GM18951 (cell line): ENCODE measurements at regions not wholly inside any gene's neighbourhood (a gene's known extent, or its start where the extent isn't known, plus 50 kb on each side); places are given as distances from the start of the nearest gene placed in this dataset.

Experiments used
- POLR2A ChIP-seq: IDR thresholded peaks from 4 replicates; pipeline ENCODE4 v1.6.1; 2011; ENCODE audit warnings: mild to moderate bottlenecking; ENCODE audit not compliant: insufficient read length, insufficient read depth; ENCODE audit errors: extremely low read depth
- in situ Hi-C: fragments of 300-500 bp; cut with MboI; formaldehyde crosslinking; loops from one replicate; pipeline ENCODE4 v1.12.0; 2022; ENCODE audit warnings: low sequenced_read_pairs, mixed read lengths, inconsistent platforms; ENCODE audit not compliant: unreplicated experiment

DNA sequence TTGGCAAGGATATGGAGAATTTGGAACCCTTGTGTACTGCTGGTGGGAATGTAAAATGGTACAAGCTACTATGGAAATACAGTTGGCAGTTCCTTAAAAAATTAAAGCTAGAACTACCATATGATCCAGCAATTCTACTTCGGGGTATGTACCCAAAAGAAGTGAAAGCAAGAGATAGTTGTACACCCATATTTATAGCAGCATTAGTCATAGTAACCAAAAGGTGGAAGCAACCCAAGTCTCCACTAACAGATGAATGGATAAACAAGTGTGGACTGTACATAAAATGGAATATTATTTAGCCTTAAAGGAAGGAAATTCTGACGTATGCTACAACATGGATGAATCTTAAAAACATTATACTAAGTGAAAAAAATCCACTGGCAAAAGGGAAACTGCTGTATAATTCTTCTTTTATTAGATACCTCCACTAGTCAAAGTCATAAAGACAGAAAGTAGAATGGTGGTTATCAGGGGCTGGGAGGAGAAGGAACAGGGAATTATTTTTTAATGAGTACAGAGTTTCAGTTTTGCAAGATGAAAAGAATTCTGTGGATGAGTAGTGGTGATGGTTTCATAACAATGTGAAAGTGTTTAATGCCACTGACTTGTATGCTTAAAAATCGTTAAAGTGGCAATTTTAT, 141.6 kb downstream of the RXFP2 start:
- no peak for TF ChIP-seq POLR2A
- in situ Hi-C loops: no loop called here

DNA sequence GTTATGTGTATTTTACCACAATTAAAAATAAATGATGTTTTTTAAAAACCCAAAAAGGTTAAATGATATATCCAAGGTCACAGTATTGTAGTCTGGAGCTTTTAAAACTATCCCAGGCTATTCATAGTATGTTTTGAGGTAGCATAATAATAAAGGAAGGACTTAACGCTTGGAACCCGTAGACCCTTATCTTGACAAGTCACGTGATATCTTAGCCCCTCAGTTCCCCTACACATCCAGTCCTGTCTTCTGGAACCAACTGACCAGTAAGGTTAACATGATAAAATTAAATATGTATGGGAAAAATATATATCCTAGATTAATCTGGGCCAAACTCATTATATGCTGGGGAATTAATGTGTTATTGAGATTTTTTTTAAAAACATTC, 142.2 kb downstream of the RXFP2 start:
- TF ChIP-seq POLR2A: no peak
- in situ Hi-C loops: no loop called here

DNA sequence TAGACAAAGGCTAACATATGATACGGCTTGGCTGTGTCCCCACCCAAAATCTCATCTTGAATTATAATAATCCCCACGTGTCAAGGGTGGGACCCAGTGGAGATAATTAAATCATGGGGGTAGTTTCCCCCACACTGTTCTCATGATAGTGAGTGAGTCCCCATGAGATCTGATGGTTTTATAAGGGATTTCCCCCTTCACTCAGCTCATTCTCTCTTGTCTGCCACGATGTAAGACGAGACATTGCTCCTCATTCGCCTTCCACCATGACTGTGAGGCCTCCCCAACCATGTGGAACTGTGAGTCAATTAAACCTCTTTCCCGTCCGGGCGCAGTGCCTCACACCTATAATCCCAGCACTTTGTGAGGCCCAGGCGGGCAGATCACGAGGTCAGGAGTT, 143.5 kb downstream of the RXFP2 start:
- in situ Hi-C loops: no loop called here
- no peak for TF ChIP-seq POLR2A

DNA sequence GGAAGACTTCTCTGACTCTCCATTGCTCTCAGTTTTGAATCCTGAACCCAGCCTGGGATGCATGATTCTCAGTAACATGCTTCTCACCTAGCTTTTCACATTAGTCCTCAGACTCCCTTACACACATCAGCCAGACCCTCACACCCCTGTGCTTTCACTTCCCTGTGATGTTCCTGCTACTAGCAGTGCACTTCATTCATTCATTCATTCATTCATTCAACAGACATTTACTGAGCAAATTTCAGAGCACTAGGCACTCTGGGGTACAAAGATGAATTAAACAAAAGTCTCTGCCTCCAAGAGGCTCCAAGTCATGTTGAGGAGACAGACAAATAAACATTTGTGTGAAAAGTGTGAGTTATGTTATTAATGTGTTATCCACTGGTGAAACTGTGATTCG, 145.2 kb downstream of the RXFP2 start:
- no peak for TF ChIP-seq POLR2A
- in situ Hi-C loops: no loop called here

DNA sequence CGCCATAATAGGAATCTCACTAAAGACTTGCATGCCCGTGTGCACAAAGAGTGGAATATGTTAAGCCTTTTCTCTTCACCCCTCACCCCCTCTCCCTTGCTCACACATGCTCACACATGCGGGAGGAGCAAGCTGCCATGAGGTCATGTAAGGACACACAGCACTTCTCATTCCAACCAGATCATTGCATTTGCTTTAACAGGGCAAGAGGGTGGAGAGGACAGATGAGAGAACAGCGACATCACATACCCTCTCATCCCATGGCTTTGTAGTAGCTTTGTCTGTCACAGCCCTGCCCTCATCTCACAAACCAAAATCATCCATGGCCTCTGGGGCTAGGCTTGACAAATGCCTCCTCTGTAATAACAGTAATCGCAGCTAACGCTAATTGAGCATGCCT, 145.6 kb upstream of the FRY start:
- in situ Hi-C loops: no loop called here

DNA sequence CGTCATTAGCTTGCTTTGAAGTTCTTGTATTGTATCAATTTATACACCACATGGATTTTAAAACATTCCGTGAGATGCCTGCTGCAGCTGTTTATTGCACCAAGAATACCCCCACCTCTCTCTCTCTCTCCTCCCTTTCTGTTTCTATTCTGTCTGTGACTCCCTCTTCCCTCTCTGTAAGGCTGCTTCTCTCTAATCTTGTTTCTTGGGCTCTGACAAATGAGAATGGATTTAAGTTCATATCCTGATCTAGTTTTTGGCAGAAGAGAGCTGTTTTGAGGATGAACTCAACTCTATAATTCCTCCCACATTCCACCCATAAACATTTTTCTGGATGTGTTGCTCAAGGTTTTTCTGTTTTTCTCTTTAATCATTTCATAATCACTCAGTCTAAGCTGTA, 144.3 kb upstream of the FRY start:
- in situ Hi-C loops: no loop called here
- TF ChIP-seq POLR2A: no peak

More for the DNA sequence above, 145.6 kb upstream of the FRY start:
- no peak for TF ChIP-seq POLR2A

DNA sequence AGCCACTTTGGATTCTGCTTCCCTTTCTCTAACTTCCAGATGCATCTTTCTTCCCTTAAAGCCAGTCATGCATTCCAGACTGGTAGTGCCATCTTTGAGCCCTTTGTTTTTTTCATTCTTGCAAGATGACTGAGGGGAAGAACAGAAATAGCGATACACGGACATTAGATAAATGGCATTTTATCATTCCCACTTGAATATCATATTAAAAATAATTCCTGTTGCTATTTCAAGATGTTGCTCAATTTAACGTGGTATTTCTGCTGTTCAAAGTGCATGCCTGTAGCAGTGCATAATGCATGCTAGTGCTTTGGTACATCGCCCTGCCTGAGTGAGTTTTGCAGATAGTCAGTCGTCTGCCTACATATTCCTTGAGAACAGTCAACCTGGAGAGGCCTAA, 140.6 kb upstream of the FRY start:
- in situ Hi-C loops: no loop called here
- TF ChIP-seq POLR2A: no peak

DNA sequence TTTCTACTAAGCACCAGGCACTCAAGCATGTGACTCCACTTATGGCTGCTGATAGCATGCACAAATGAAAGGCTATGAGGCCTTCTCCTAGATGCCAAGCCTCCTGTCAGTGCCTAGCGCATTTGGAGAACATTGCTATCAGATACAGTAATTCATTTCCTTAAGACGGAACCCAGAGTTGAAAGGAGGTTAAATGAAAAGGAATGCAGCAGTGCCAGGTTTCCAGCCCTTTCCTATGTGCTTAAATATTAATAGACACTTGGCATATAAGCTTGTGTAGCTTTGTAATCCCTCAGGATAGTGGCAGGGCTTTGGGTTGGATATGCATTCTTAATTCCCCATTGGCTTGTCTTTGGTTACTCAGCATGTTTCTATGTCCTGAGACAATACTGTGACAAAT, 140.1 kb upstream of the FRY start:
- in situ Hi-C loops: no loop called here
- TF ChIP-seq POLR2A: no peak

DNA sequence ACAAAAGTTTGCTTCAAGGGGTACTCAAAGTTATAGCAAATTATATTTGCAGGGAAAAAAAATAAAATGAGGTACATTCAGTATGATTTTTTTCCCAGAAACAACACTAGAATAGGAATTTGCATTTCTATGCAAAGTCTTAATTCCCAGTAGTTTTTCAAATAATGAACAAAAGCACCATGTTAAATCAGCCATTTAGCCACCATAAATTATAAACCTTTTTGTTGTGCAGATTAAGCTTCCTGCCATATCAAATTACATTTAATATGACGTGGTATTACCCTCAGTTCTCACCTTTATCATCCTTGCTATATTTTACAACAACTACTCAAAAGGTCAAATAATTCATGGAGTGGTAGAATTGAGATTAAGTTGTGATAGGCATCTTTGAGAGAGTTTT, 136.6 kb upstream of the FRY start:
- in situ Hi-C loops: no loop called here
- TF ChIP-seq POLR2A: no peak

DNA sequence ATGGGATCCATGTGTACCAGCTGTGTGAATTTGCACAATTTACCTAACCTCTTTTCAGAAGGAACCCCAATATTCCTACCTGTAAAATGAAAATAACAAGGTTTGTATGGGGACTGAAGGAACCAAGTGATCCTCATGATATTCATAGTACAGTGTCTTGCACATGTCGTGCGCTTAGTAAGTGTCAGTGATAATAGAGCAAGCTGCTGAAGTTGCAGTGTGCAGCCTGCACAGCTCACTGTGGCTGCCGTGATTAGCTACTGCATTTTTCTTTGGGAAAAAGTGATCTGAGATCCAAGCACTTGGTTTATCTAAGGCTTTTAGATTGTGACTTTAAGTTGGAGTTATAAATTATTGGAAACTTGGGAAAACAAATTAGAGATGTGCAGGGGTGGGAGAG, 135.9 kb upstream of the FRY start:
- no peak for TF ChIP-seq POLR2A
- in situ Hi-C loops: no loop called here

DNA sequence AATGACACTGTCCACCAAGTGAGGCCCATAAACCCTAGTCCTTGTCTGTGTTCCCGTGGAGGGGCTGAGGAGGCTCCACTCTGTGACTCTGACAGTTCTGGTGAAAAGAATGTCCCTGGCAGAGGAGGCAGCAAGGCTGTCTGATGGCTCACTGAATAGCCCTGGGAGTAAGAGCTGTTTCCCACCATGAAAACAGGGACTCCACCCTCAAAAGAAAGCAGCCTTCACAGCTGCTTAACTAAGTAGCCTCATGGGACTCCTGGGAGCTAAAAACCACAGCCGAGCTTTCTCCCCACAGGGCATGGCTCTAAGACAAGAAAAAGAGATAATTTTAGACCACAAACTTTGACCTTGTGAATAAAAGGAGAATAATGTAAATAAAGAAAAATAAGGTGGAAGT, 135.1 kb upstream of the FRY start:
- TF ChIP-seq POLR2A: no peak
- in situ Hi-C loops: no loop called here

DNA sequence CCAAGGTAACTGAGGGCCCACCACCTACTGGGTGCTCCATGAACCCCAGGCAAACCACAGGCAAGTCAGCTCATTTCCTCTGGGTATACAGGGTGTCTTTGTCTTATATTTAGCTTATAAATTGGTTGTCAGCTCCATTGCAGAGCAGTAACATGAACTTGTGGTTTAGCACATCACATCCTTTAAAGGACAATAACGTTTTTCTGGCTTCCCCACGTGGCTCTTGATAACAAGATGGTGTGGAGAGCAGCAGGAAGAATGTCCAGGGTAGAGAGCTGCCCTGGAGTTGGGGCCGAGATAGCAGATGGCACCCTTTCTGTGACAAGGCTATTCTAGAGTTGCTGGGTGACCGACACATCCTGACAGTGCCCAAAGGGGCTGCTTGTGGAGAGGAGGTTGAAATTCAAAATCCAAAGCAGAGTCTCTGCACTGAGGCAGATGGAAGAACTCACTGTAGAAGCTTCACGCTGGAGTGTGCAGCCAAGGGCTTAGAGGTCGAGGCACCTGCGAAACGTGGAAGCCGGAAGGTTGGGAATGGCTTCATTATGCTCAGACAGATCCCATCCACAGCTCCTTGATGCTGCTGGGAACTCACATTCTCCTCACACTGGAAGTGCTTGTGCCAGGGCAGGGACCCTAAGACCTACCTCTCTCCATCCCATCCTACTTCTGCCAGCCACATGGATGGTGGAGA, 133.0 kb upstream of the FRY start:
- in situ Hi-C loops: no loop called here
- TF ChIP-seq POLR2A: no peak

DNA sequence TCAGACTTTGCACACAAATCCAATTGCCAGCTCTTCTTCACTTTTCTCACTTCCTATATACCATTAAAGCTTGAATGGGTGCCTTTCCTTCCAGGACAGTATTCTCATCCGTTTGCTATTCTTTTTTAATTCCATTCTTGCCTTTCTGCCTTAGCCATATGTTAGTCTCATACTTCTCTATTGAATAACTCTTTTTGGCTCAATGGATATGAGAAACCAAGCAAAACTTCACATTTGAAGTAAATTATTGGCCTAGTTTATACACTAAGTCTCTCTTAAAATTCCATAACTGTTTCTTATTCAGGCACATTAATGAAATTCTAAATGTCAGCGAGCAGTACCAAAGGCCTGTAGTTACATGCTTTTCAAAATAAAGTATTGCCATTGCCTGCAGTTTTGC, 129.6 kb upstream of the FRY start:
- in situ Hi-C loops: no loop called here

DNA sequence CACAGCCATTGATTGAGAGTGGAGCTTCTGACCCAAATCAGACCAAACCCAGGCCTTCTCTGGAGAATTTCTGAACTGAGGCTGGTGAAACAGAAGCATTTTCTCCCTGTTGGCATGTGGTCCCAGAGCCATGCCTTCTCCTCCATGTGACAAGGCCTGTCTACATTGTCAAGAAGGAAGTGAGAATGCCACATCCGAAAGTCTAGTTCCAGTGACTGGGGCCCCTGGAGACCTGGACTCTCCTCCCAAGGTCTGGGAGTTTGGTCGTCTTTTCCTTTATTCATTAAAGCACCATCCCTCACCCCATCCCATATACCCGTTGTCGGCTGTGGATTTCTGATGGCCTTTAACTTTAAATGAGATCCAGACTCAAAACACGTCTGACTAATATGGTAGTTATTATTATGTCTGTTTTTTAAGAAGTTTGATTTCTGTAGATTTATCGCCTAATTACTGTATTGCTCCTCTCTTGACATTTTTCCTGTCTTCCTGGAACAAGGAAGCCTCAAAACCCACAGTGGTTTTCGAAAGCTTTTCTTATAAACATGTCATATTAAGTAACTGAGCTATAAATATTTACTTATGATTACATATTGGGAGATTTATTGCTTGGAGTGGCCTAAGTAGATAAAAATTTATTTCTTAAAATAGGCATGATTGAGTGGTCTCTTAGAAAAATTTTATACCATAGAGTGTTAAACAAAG, 128.3 kb upstream of the FRY start:
- in situ Hi-C loops: no loop called here
- TF ChIP-seq POLR2A: no peak

More for the DNA sequence above, 129.6 kb upstream of the FRY start:
- no peak for TF ChIP-seq POLR2A
